GM12874 (cell line): ENCODE measurements at regions not wholly inside any gene's neighbourhood (a gene's known extent, or its start where the extent isn't known, plus 50 kb on each side); places are given as distances from the start of the nearest gene placed in this dataset.

Experiments
- TF ChIP-seq, protein P1 (sequence below): IDR thresholded peaks from 2 replicates; pipeline ENCODE4 v1.5.1; 2011; ENCODE audit warnings: low read depth, mild to moderate bottlenecking, control low read depth, low read length, moderate library complexity; ENCODE audit not compliant: insufficient read depth

DNA sequence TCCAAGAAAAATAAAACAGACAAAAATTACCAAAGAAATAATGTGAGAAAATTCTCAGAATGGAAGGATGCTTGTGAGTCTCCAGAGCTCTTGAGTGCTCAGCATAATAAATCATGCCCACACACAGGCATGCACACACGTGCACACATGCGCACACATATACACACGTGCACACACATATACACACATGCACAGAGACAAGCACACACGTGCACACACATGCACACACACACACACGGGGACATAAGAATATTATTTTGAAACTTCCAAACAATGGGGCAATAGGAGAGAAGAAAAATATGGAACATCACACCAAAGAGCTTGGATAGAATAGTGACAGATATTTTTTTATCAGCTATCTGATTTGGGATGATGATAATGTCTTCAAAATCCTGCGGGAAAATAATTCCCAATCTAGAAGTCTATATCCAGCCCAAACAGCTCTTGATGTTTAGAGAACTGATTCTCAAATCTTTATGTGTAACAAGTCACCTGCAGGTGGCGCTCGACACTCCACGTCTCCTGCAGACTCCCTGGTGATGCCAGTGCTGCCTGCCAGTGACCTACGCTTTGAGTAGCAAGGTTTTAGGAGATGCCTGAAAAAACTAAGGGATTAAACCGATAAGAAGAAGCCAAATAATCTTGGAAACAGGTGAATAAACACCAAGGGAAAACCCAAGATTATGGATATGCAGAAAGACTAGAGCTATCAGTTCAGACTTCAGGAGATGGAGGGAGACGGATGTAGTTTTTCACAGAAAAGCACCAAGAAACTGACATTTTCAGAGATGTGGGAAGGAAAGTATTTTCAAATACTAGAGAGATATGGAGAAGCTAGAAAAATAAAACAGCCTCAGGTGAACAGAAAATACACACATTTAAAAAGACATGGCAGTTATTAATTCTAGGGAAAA, 743.6 kb downstream of the ETS1 start:
- TF ChIP-seq, protein P1, sequence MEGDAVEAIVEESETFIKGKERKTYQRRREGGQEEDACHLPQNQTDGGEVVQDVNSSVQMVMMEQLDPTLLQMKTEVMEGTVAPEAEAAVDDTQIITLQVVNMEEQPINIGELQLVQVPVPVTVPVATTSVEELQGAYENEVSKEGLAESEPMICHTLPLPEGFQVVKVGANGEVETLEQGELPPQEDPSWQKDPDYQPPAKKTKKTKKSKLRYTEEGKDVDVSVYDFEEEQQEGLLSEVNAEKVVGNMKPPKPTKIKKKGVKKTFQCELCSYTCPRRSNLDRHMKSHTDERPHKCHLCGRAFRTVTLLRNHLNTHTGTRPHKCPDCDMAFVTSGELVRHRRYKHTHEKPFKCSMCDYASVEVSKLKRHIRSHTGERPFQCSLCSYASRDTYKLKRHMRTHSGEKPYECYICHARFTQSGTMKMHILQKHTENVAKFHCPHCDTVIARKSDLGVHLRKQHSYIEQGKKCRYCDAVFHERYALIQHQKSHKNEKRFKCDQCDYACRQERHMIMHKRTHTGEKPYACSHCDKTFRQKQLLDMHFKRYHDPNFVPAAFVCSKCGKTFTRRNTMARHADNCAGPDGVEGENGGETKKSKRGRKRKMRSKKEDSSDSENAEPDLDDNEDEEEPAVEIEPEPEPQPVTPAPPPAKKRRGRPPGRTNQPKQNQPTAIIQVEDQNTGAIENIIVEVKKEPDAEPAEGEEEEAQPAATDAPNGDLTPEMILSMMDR: peak; percentile 75

DNA sequence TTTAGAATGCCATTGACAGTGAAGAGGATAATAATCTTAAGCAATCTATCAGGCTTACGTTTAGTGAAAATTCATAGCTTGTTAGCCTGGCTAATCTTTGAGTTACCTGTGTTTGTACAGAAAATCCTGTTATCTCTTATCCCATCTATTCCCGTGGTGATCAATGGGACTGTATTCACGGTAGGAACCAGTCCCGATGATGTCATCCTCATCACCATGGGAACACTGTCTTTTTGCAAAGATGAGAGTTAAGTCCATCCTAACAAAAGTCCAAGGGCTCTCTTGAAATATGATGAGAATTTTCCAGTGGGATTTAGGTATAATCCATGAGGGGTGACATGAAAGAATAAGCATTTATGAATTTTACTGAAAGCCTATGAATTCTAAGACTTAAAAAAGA, 762.2 kb downstream of the ETS1 start:
- TF ChIP-seq, protein P1: no peak

DNA sequence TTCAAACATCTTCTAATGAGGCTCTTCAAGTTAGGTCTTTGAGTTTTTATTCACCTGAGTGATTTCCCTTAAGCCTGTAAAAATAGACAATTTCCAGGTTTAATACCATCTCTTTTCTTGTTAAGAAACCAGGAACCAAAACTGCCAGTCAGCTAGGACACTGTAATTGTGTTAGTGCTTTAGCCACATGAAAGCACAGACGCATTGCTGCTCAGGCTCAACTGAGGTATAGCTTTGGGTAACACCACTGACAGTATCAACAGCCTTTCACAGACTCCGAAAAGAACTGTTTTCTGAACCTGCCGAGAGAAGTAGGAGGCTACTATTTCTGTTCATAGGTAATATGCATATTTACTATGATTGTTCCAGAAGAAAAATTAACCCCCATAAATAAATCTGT, 768.7 kb downstream of the ETS1 start:
- TF ChIP-seq, protein P1: no peak

DNA sequence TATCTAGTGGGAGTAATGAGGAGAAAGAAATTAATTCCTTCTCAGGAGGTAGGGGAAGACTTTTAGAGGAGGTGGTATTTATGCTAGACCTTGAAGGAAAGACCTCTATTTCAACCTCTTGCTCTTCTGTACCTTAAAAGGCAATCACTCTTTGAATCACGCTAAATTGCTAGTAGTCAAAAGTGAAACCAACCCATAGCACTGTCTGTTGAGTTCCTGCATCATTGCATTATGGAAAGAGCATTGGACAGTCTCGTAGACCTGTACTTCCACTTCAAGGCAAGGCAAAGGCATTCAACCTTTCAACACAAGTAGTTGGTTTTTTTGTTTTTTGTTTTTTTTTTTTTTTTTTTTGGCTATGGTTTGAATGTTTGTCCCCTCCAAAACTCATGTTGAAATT, 770.4 kb downstream of the ETS1 start:
- TF ChIP-seq, protein P1: no peak

DNA sequence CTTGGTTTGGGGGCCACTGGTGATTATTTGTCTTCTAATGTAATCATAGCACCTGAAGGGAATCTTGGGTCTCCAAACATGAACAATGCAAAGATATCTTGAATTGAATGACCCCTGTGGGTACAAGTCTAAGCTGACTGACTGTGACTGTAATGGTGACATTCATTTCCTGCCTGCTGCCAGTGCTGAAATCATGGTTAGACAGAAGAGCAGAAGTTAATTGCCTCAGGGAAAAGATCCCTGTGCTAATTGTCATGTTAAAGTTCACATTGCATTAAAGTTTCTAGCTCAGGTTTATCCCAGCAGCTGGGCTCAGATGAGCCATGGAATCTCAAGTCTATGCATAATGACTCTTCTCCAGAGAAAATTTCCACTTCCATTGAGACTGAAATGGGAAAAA, 772.0 kb downstream of the ETS1 start:
- TF ChIP-seq, protein P1: no peak

DNA sequence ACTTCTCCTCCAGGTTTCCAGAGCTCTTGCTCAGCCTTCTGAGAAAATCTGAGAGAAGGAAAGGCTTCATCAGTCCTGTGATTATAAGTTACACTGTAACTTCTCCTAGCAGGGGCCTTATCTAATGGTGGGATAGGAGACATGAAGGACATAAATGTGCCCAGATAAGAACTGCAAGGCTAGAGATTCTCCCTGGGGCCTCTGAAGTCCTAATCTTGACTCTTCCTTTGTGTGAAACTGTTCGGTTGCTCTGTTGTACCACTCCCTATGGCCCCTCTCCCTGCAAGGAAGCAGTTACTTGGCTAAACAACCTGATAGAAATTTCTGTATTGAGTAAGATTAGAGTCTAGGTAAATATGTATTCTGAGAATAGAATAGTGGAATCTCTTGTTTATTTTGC, 780.9 kb downstream of the ETS1 start:
- TF ChIP-seq, protein P1: no peak

DNA sequence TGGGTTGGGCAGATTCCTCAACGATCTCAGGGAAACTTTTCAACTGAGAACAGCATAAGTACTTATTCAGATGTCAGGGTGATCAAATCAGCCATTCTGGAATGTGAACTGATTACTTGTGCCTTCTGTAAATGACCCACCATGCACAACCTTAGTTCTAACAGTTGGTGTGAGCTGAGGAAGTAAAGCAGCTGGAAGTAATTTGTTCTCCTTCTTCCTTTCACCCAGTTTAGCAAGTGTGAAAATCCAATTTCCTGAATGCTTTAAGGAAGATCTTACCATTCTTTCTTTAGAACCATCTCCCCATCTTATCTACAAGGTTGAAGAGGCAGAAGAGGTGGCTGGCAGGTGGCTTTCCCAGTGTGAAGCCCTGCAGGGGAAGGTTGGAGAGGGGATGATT, 781.6 kb downstream of the ETS1 start:
- TF ChIP-seq, protein P1: no peak
